Body of pancreas (tissue), 4 donors: ENCODE measurements at regions not wholly inside any gene's neighbourhood (a gene's known extent, or its start where the extent isn't known, plus 50 kb on each side); places are given as distances from the start of the nearest gene placed in this dataset.

Experiments
- ATAC-seq: fragments of 150-250 bp; one replicate; pipeline ENCODE4 v1.9.1; 2016
- DNase-seq, 4 donors: peaks; one replicate each; pipeline ENCODE4 v3.0.0-alpha.2; 2019
- H3K27ac ChIP-seq, 4 donors: fragments of 200-600 bp; sonication (generic); 1 replicate in 3 of 4; 2 replicates in 1 of 4; pipeline versions ENCODE4 v1.5.1 to v1.6.1; 2016 to 2019; ENCODE audit warnings: mild to moderate bottlenecking in 1 of 4, mixed read lengths in 1 of 4, moderate library complexity in 1 of 4
- H3K27me3 ChIP-seq, 2 donors: fragments of 200-600 bp; sonication (generic); one replicate each; pipeline ENCODE4 v1.6.0; 2016; ENCODE audit warnings: mild to moderate bottlenecking in 1 of 2
- H3K36me3 ChIP-seq, 2 donors: fragments of 200-600 bp; sonication (generic); replicated peaks in 1 of 2; 2 replicates each; pipeline ENCODE4 v1.5.1; 2016; ENCODE audit warnings: low read depth in 2 of 2; ENCODE audit not compliant: insufficient read depth in 1 of 2
- H3K4me1 ChIP-seq: fragments of 200-600 bp; sonication (generic); one replicate; pipeline ENCODE4 v1.6.0; 2016
- H3K4me3 ChIP-seq, 2 donors: fragments of 200-600 bp; sonication (generic); 1 replicate in 1 of 2; 2 replicates in 1 of 2; pipeline ENCODE4 v1.5.1; 2016 to 2019
- H3K9me3 ChIP-seq, 3 donors: fragments of 200-600 bp; sonication (generic); 1 replicate in 2 of 3; 2 replicates in 1 of 3; pipeline ENCODE4 v1.5.1; 2016
- POLR2A ChIP-seq, 3 donors: fragments of 450-650 bp; IDR thresholded peaks; one replicate each; pipeline ENCODE4 v1.6.1; 2016; ENCODE audit warnings: antibody characterized with exemption in 3 of 3, mild to moderate bottlenecking in 2 of 3
- WGBS, 2 donors: methylation state at CpG; one replicate each; pipeline ENCODE4 v1.1.5; 2017; 5-methylcytosine and 5-hydroxymethylcytosine counted together
- intact Hi-C: fragments of 100-400 bp; cut with DNase I; formaldehyde crosslinking; loops from one replicate; pipeline ENCODE4 v1.15.1; 2023
- TF ChIP-seq, protein P1 (sequence below), 7 experiments: fragments of 450-650 bp in 4 of 7; fragments of 200-600 bp in 3 of 7; sonication (generic) in 3 of 7; IDR thresholded peaks; one replicate each; pipeline ENCODE4 v1.5.1; 2016 to 2019; ENCODE audit warnings: antibody characterized with exemption in 7 of 7

DNA sequence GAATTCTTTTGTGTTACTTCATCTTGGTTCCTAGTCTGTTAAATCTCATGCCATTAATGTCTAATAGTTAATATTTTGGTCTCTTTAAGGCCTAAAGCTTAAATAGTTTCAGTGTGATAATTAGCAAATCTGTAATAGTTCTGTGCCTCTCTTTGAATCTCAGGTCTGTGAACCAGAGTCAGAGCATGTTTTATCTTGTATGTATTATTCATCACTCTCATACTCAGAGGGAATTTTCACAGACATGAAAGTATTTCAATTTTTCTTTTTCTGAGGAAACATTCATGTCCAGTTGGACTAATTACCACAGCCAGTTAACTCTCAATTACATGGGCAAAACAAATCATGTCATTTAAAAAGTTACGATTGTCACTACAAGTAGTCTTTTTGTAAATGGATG lies 931.9 kb upstream of the SLC39A10 start:
- DNase-seq, result no peak
- H3K9me3 ChIP-seq, result no peaks in the 10 kb centered on the region
- WGBS, 2 donors, result 45 to 52% methylated on average over 1 of the region's 1 CpG
- intact Hi-C loops, result no loop called here
- no peak for ATAC-seq
- H3K27ac ChIP-seq, result no peak overlapping the region
- H3K4me3 ChIP-seq, result no peak overlapping the region
- H3K27me3 ChIP-seq, result no peaks in the 10 kb centered on the region
- H3K36me3 ChIP-seq, result no peaks in the 10 kb centered on the region
- H3K4me1 ChIP-seq, result no peaks in the 10 kb centered on the region
- TF ChIP-seq, protein P1, sequence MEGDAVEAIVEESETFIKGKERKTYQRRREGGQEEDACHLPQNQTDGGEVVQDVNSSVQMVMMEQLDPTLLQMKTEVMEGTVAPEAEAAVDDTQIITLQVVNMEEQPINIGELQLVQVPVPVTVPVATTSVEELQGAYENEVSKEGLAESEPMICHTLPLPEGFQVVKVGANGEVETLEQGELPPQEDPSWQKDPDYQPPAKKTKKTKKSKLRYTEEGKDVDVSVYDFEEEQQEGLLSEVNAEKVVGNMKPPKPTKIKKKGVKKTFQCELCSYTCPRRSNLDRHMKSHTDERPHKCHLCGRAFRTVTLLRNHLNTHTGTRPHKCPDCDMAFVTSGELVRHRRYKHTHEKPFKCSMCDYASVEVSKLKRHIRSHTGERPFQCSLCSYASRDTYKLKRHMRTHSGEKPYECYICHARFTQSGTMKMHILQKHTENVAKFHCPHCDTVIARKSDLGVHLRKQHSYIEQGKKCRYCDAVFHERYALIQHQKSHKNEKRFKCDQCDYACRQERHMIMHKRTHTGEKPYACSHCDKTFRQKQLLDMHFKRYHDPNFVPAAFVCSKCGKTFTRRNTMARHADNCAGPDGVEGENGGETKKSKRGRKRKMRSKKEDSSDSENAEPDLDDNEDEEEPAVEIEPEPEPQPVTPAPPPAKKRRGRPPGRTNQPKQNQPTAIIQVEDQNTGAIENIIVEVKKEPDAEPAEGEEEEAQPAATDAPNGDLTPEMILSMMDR (IDR thresholded peaks at IDR 0.05), result no peak
- TF ChIP-seq POLR2A (IDR thresholded peaks at IDR 0.05), result no peak

DNA sequence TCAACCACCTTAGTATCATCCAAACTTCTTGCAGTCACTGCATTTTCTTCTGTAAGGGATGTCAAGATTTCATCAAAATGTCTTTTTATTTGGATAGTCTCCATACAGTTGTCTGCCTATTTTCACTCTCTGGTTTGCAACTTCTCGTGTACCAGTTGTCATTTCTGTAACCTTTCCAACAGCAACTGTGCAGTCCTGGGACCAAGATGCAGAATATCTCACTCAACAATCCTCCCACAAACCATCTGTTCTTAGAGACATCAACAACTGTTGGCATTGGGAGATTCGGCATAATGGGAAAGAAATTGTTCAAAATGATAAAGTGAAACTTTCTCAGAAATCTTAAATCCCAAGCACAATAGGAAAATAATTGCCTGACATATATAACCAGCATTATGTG lies 933.6 kb upstream of the SLC39A10 start:
- TF ChIP-seq POLR2A (IDR thresholded peaks at IDR 0.05), result no peak
- TF ChIP-seq, protein P1 (IDR thresholded peaks at IDR 0.05), result no peak
- WGBS, 2 donors, result 43 to 53% methylated on average over 2 of the region's 2 CpGs

DNA sequence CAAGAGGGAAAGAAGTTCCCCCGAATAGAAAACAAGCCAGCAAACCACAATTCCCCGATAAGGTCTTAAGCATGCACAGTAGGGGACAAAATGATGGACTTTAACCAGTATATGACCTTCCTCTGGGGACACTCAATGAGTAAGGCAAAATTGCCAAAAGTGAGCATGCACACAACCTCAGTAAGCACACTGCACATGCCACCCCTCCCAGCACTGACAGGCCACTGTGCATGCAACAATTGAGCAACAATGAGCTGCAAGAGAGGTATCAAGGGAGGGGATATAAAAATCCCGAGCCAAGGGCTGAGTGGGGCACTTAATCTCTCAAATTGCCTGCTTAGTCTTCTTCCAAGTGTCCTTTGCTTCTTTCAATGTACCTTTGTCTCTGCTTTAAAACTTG lies 935.8 kb upstream of the SLC39A10 start:
- Histone ChIP-seq H3K27me3 (no peaks in the 10 kb centered on the region), H3K36me3 (no peaks in the 10 kb centered on the region), H3K4me1 (no peaks in the 10 kb centered on the region), H3K4me3 (no peak overlapping the region), H3K27ac (no peak overlapping the region), H3K9me3 (no peaks in the 10 kb centered on the region)
- ATAC-seq (no peak), DNase-seq (no peak)
- WGBS, 2 donors, result 51 to 59% methylated on average over 3 of the region's 3 CpGs
- TF ChIP-seq, protein P1 (IDR thresholded peaks at IDR 0.05), result no peak
- no peak for TF ChIP-seq POLR2A (IDR thresholded peaks at IDR 0.05)
- intact Hi-C loops, result no loop called here

More for the DNA sequence above, 933.6 kb upstream of the SLC39A10 start:
- DNase-seq (no peak), ATAC-seq (no peak)
- no peak overlapping the region for H3K4me3 ChIP-seq
- H3K27ac ChIP-seq, result no peak overlapping the region
- no peaks in the 10 kb centered on the region for H3K9me3 ChIP-seq
- H3K4me1 ChIP-seq, result no peaks in the 10 kb centered on the region
- intact Hi-C loops, result no loop called here
- H3K27me3 ChIP-seq, result no peaks in the 10 kb centered on the region
- H3K36me3 ChIP-seq, result no peaks in the 10 kb centered on the region

DNA sequence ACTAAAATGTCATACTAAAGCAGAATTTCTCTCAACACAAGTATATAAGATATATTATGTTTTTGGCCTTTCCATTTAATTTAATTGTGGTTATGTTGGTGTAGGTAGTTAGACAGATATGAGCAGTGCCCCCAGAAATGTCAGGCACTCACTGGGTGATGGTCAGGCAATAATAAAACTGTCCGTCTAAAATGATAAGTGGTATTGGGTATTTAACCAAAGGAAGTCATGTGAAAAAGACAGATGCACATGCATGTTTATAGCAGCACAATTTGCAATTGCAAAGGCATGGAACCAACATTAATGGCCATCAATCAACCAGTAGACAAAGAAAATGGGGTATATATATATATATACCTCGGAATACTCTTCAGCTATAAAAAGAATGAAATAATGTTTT lies 936.6 kb upstream of the SLC39A10 start:
- DNase-seq (no peak), ATAC-seq (no peak)
- WGBS, 2 donors, result 70 to 71% methylated on average over 2 of the region's 2 CpGs
- no peak overlapping the region for H3K27ac ChIP-seq
- H3K4me3 ChIP-seq, result no peak overlapping the region
- TF ChIP-seq, protein P1 (IDR thresholded peaks at IDR 0.05), result no peak
- TF ChIP-seq POLR2A (IDR thresholded peaks at IDR 0.05), result no peak
- H3K4me1 ChIP-seq, result no peaks in the 10 kb centered on the region
- H3K27me3 ChIP-seq, result no peaks in the 10 kb centered on the region
- H3K36me3 ChIP-seq, result no peaks in the 10 kb centered on the region
- intact Hi-C loops, result no loop called here
- no peaks in the 10 kb centered on the region for H3K9me3 ChIP-seq

DNA sequence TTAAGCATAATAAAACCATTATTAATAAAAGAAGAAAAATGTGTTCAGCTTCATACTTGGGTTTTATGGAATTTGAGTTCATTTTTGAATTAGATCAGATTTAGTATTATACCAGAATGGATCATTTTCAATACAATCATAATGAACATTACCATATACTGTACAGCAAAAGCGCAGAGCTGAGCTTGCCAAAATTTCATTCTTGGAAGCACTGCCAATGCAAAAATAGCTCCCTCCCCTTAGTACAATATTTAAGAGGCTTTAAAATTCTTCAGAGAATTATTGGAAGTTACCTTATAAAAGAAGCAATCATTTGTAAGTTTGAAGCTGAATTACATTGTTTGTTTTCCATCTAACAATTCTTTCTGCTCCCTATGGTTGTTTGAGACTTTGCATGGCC lies 938.1 kb upstream of the SLC39A10 start:
- 78 to 79% methylated on average over 1 of the region's 1 CpG for WGBS, 2 donors
- Histone ChIP-seq H3K9me3 (no peaks in the 10 kb centered on the region), H3K4me3 (no peak overlapping the region), H3K27ac (no peak overlapping the region), H3K4me1 (no peaks in the 10 kb centered on the region), H3K36me3 (no peaks in the 10 kb centered on the region), H3K27me3 (no peaks in the 10 kb centered on the region)
- no peak for TF ChIP-seq POLR2A (IDR thresholded peaks at IDR 0.05)
- TF ChIP-seq, protein P1 (IDR thresholded peaks at IDR 0.05), result no peak
- intact Hi-C loops, result no loop called here
- ATAC-seq (no peak), DNase-seq (no peak)
